Liver (tissue), 7 donors: ENCODE measurements at regions not wholly inside any gene's neighbourhood (a gene's known extent, or its start where the extent isn't known, plus 50 kb on each side); places are given as distances from the start of the nearest gene placed in this dataset.

Experiments used
- DNase-seq: peaks from one replicate; pipeline ENCODE4 v3.0.0-alpha.2; 2017; ENCODE audit warnings: low spot score
- H3K27ac ChIP-seq, 2 donors: one replicate each; pipeline ENCODE4 v1.7.0; 2013; ENCODE audit warnings: inconsistent platforms in 2 of 2, low read length in 2 of 2, control low read depth in 1 of 2, low read depth in 1 of 2, mild to moderate bottlenecking in 1 of 2
- H3K27me3 ChIP-seq, 4 donors: one replicate each; pipeline versions ENCODE4 v1.6.1 to v1.7.0; 2013; ENCODE audit warnings: low read length in 3 of 4, inconsistent platforms in 1 of 4, mild to moderate bottlenecking in 1 of 4, moderate library complexity in 1 of 4; ENCODE audit not compliant: control insufficient read depth in 4 of 4, insufficient read depth in 4 of 4
- H3K36me3 ChIP-seq, 4 donors: one replicate each; pipeline versions ENCODE4 v1.6.1 to v1.7.0; 2013; ENCODE audit warnings: low read length in 3 of 4, mild to moderate bottlenecking in 3 of 4, low read depth in 1 of 4, moderate library complexity in 1 of 4; ENCODE audit not compliant: control insufficient read depth in 4 of 4, insufficient read depth in 3 of 4
- H3K4me1 ChIP-seq, 4 donors: one replicate each; pipeline versions ENCODE4 v1.6.1 to v1.7.0; 2013; ENCODE audit warnings: low read length in 3 of 4, mild to moderate bottlenecking in 3 of 4, moderate library complexity in 1 of 4; ENCODE audit not compliant: control insufficient read depth in 4 of 4, insufficient read depth in 4 of 4
- H3K4me3 ChIP-seq, 3 donors: one replicate each; pipeline versions ENCODE4 v1.6.1 to v1.7.0; 2013; ENCODE audit warnings: low read length in 3 of 3, control low read depth in 1 of 3, low read depth in 1 of 3, mild to moderate bottlenecking in 1 of 3
- H3K9ac ChIP-seq, 2 donors: one replicate each; pipeline ENCODE4 v1.7.0; 2013; ENCODE audit warnings: low read length in 2 of 2, mild to moderate bottlenecking in 2 of 2, moderate library complexity in 2 of 2, control low read depth in 1 of 2, low read depth in 1 of 2
- H3K9me3 ChIP-seq, 4 donors: one replicate each; pipeline versions ENCODE4 v1.6.1 to v1.7.0; 2013; ENCODE audit warnings: low read length in 3 of 4; ENCODE audit not compliant: control insufficient read depth in 4 of 4
- EGR1 ChIP-seq, 2 donors: IDR thresholded peaks; 2 replicates each; pipeline ENCODE4 v1.6.1; 2016 to 2018; ENCODE audit warnings: antibody characterized with exemption in 2 of 2, low read depth in 2 of 2
- FOXA1 ChIP-seq: IDR thresholded peaks from 2 replicates; pipeline ENCODE4 v1.6.1; 2016; ENCODE audit warnings: antibody characterized with exemption
- FOXA2 ChIP-seq: IDR thresholded peaks from 2 replicates; pipeline ENCODE4 v1.6.1; 2016; ENCODE audit warnings: antibody characterized with exemption
- GABPA ChIP-seq, 2 donors: IDR thresholded peaks in 1 of 2; conservative IDR thresholded peaks in 1 of 2; 2 replicates each; pipeline ENCODE4 v1.6.1; 2016; ENCODE audit warnings: antibody characterized with exemption in 2 of 2, mild to moderate bottlenecking in 1 of 2, moderate library complexity in 1 of 2
- HNF4A ChIP-seq, 2 donors: conservative IDR thresholded peaks; 2 replicates each; pipeline ENCODE4 v1.6.1; 2016; ENCODE audit warnings: antibody characterized with exemption in 2 of 2, mild to moderate bottlenecking in 2 of 2
- HNF4G ChIP-seq: IDR thresholded peaks from 2 replicates; pipeline ENCODE4 v1.6.1; 2016; ENCODE audit warnings: antibody characterized with exemption
- JUND ChIP-seq, 2 donors: IDR thresholded peaks; 2 replicates each; pipeline ENCODE4 v1.6.1; 2016; ENCODE audit warnings: antibody characterized with exemption in 2 of 2
- NR2F2 ChIP-seq: IDR thresholded peaks from 2 replicates; pipeline ENCODE4 v1.6.1; 2016; ENCODE audit warnings: antibody characterized with exemption
- RAD21 ChIP-seq, 2 donors: IDR thresholded peaks; 2 replicates each; pipeline ENCODE4 v1.6.1; 2016; ENCODE audit warnings: antibody characterized with exemption in 2 of 2, mild to moderate bottlenecking in 2 of 2
- RXRA ChIP-seq, 2 donors: IDR thresholded peaks; 2 replicates each; pipeline ENCODE4 v1.6.1; 2017 to 2018; ENCODE audit warnings: antibody characterized with exemption in 2 of 2, mild to moderate bottlenecking in 1 of 2
- SP1 ChIP-seq: IDR thresholded peaks from 2 replicates; pipeline ENCODE4 v1.6.1; 2018; ENCODE audit warnings: antibody characterized with exemption, mild to moderate bottlenecking
- TAF1 ChIP-seq: conservative IDR thresholded peaks from 2 replicates; pipeline ENCODE4 v1.6.1; 2016; ENCODE audit warnings: antibody characterized with exemption, mild to moderate bottlenecking
- YY1 ChIP-seq: IDR thresholded peaks from 2 replicates; pipeline ENCODE4 v1.6.1; 2016; ENCODE audit warnings: antibody characterized with exemption, mild to moderate bottlenecking
- WGBS: extraction: QIAGEN DNeasy Blood & Tissue Kit; methylation state at CpG from one replicate; pipeline ENCODE4 v1.1.7; 2013; 5-methylcytosine and 5-hydroxymethylcytosine counted together
- TF ChIP-seq, protein P1 (sequence below): IDR thresholded peaks from 2 replicates; pipeline ENCODE4 v1.6.1; 2016; ENCODE audit warnings: antibody characterized with exemption, mild to moderate bottlenecking
- TF ChIP-seq, protein P2 (sequence below): IDR thresholded peaks from 2 replicates; pipeline ENCODE4 v1.6.1; 2016; ENCODE audit warnings: antibody characterized with exemption
- TF ChIP-seq, protein P3 (sequence below): IDR thresholded peaks from 2 replicates; pipeline ENCODE4 v1.6.1; 2016; ENCODE audit warnings: antibody characterized with exemption
- TF ChIP-seq, protein P4 (sequence below): IDR thresholded peaks from 2 replicates; pipeline ENCODE4 v1.6.1; 2016; ENCODE audit warnings: antibody characterized with exemption
- donor health status: healthy.
- donor health status: healthy.
- donor health status: healthy.
- donor health status: healthy.

DNA sequence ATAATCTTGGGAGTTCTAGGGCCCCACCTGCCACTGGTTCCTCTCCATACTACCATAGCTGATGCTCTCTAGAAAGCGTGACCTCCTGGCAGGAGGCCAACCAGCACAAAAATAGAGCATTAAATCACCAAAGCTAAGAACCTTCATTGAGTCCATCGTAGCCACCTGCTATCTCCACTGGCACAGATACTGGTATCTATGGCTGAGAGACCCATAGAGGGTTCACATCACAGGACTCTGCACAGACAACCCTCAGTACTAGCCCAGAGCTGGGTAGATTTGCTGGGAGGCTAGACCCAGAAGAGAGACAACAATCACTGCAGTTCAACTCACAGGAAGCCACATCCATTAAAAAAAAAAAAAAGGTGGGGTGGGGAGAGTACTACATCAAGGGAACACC is 509.1 kb downstream of the DTWD2 start:
- H3K9me3 ChIP-seq, result peaks cover 2 to 6% (median 3%) of the 10 kb centered on the region in 4 donors
- TF ChIP-seq, protein P1, sequence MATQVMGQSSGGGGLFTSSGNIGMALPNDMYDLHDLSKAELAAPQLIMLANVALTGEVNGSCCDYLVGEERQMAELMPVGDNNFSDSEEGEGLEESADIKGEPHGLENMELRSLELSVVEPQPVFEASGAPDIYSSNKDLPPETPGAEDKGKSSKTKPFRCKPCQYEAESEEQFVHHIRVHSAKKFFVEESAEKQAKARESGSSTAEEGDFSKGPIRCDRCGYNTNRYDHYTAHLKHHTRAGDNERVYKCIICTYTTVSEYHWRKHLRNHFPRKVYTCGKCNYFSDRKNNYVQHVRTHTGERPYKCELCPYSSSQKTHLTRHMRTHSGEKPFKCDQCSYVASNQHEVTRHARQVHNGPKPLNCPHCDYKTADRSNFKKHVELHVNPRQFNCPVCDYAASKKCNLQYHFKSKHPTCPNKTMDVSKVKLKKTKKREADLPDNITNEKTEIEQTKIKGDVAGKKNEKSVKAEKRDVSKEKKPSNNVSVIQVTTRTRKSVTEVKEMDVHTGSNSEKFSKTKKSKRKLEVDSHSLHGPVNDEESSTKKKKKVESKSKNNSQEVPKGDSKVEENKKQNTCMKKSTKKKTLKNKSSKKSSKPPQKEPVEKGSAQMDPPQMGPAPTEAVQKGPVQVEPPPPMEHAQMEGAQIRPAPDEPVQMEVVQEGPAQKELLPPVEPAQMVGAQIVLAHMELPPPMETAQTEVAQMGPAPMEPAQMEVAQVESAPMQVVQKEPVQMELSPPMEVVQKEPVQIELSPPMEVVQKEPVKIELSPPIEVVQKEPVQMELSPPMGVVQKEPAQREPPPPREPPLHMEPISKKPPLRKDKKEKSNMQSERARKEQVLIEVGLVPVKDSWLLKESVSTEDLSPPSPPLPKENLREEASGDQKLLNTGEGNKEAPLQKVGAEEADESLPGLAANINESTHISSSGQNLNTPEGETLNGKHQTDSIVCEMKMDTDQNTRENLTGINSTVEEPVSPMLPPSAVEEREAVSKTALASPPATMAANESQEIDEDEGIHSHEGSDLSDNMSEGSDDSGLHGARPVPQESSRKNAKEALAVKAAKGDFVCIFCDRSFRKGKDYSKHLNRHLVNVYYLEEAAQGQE, result no peak
- TF ChIP-seq FOXA2 (no peak), GABPA (IDR thresholded peaks at IDR 0.05 in 1 of 2, conservative IDR thresholded peaks at IDR 0.05 in 1 of 2) (no peak), JUND (IDR thresholded peaks at IDR 0.05) (no peak), HNF4G (no peak), RAD21 (IDR thresholded peaks at IDR 0.05) (no peak), FOXA1 (no peak), TAF1 (no peak), RXRA (IDR thresholded peaks at IDR 0.05) (no peak), HNF4A (conservative IDR thresholded peaks at IDR 0.05) (no peak), NR2F2 (no peak), YY1 (no peak)
- TF ChIP-seq, protein P2, sequence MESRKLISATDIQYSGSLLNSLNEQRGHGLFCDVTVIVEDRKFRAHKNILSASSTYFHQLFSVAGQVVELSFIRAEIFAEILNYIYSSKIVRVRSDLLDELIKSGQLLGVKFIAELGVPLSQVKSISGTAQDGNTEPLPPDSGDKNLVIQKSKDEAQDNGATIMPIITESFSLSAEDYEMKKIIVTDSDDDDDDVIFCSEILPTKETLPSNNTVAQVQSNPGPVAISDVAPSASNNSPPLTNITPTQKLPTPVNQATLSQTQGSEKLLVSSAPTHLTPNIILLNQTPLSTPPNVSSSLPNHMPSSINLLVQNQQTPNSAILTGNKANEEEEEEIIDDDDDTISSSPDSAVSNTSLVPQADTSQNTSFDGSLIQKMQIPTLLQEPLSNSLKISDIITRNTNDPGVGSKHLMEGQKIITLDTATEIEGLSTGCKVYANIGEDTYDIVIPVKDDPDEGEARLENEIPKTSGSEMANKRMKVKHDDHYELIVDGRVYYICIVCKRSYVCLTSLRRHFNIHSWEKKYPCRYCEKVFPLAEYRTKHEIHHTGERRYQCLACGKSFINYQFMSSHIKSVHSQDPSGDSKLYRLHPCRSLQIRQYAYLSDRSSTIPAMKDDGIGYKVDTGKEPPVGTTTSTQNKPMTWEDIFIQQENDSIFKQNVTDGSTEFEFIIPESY, result no peak
- TF ChIP-seq, protein P3, sequence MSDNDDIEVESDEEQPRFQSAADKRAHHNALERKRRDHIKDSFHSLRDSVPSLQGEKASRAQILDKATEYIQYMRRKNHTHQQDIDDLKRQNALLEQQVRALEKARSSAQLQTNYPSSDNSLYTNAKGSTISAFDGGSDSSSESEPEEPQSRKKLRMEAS, result no peak
- no peak overlapping the region for H3K4me3 ChIP-seq
- no peaks in the 10 kb centered on the region for H3K36me3 ChIP-seq
- peaks cover 0 to 4% (median 0%) of the 10 kb centered on the region in 4 donors for H3K27me3 ChIP-seq
- H3K9ac ChIP-seq, result no peak overlapping the region
- H3K4me1 ChIP-seq, result no peaks in the 10 kb centered on the region
- no peak for DNase-seq
- WGBS, result 87% methylated on average over 2 of the region's 2 CpGs
- no peak overlapping the region for H3K27ac ChIP-seq

DNA sequence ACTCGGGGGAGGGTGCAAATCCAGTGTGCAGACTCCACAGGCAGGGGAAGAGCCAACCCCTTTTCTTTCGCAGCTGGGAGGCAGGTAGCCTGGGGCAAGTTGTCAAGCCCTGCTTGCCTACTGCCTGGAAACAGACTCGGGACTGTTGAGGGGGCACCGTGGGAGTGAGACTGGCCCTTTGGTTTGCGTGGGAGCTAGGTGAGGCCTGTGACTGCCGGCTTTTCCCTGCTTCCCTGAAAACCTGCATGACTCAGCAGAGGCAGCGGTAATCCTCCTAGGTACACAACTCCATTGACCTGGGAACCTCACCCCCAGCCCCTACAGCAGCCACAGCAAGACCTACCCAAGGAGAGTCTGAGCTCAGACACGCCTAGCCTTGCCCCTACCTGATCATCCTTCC is 509.5 kb downstream of the DTWD2 start:
- H3K27ac ChIP-seq, result no peak overlapping the region
- TF ChIP-seq, protein P1, result no peak
- TF ChIP-seq, protein P4, sequence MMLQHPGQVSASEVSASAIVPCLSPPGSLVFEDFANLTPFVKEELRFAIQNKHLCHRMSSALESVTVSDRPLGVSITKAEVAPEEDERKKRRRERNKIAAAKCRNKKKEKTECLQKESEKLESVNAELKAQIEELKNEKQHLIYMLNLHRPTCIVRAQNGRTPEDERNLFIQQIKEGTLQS, result no peak
- TF ChIP-seq TAF1, result no peak
- TF ChIP-seq EGR1 (IDR thresholded peaks at IDR 0.05; ENCODE audit: low read depth in 2 of 2), result no peak
- TF ChIP-seq HNF4A (conservative IDR thresholded peaks at IDR 0.05), result no peak
- no peak for TF ChIP-seq GABPA (IDR thresholded peaks at IDR 0.05 in 1 of 2, conservative IDR thresholded peaks at IDR 0.05 in 1 of 2)
- no peak for TF ChIP-seq SP1
- no peak for TF ChIP-seq HNF4G
- no peak for TF ChIP-seq FOXA2
- no peak for TF ChIP-seq NR2F2
- TF ChIP-seq FOXA1, result no peak
- TF ChIP-seq, protein P2, result no peak
- no peak for TF ChIP-seq RXRA (IDR thresholded peaks at IDR 0.05)
- peaks cover 0 to 4% (median 0%) of the 10 kb centered on the region in 4 donors for H3K27me3 ChIP-seq
- no peaks in the 10 kb centered on the region for H3K4me1 ChIP-seq
- H3K9ac ChIP-seq, result no peak overlapping the region
- 86% methylated on average over 8 of the region's 8 CpGs for WGBS
- H3K4me3 ChIP-seq, result no peak overlapping the region
- DNase-seq, result no peak
- H3K9me3 ChIP-seq, result peaks cover 2 to 6% (median 3%) of the 10 kb centered on the region in 4 donors
- H3K36me3 ChIP-seq, result no peaks in the 10 kb centered on the region
